ENCODE measurements at regions not wholly inside any gene's neighbourhood (a gene's known extent, or its start where the extent isn't known, plus 50 kb on each side); places are given as distances from the start of the nearest gene placed in this dataset.

DNA sequence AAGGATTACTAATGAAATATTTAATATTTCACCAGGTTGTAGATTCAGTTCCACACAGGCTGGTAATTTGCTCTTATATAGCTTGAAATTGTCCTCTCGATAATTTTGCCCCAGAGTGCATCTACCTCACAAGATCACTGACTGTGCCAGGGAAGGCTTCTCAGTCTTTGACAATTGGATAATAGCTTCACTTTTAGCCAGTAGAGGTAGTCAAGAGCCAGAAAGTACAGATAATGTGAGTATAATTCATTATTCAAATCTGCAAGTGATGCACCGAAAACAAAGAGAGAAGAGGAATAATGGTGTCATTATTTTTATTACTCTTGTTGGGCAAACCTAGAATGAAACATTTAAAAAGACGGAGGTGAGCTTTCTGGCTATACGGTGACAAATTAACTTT lies 292.8 kb downstream of the EN1 start:
- DNase-seq (no peak), ATAC-seq (no peak)
- intact Hi-C loops (cut with DNase I), result no loop called here
- Histone ChIP-seq H3K4me3 (no peak overlapping the region), H3K27me3 (peaks cover 0 to 13% (median 0%) of the 10 kb centered on the region in 9 donors), H3K36me3 (no peaks in the 10 kb centered on the region), H3K4me1 (no peaks in the 10 kb centered on the region), H3K9me3 (no peaks in the 10 kb centered on the region), H3K27ac (no peak overlapping the region)
- TF ChIP-seq, protein P1, sequence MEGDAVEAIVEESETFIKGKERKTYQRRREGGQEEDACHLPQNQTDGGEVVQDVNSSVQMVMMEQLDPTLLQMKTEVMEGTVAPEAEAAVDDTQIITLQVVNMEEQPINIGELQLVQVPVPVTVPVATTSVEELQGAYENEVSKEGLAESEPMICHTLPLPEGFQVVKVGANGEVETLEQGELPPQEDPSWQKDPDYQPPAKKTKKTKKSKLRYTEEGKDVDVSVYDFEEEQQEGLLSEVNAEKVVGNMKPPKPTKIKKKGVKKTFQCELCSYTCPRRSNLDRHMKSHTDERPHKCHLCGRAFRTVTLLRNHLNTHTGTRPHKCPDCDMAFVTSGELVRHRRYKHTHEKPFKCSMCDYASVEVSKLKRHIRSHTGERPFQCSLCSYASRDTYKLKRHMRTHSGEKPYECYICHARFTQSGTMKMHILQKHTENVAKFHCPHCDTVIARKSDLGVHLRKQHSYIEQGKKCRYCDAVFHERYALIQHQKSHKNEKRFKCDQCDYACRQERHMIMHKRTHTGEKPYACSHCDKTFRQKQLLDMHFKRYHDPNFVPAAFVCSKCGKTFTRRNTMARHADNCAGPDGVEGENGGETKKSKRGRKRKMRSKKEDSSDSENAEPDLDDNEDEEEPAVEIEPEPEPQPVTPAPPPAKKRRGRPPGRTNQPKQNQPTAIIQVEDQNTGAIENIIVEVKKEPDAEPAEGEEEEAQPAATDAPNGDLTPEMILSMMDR (IDR thresholded peaks at IDR 0.05), result no peak
- TF ChIP-seq POLR2A (IDR thresholded peaks at IDR 0.05), result no peak
- 87 to 89% (median 89%) methylated on average over 4 of the region's 4 CpGs for WGBS, 4 donors

DNA sequence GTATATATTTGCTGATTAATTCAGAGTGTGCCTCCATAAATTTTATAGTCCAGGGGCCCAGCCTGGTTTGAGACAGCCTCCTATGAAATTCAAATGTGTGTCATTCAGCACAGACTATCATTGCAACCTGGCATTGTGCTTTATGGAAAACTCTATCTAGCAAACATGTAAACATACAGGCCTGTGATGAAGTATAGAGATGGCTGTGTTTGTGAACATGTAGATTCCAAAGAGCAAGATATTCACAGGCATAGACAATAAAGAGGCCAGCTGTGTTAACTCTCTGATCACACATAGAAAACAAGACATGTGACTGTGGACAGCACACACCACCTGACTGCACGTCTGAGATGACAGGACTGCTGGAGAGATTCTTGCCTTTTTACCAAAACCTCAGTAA lies 297.9 kb downstream of the EN1 start:
- Histone ChIP-seq H3K27ac (no peak overlapping the region), H3K36me3 (no peaks in the 10 kb centered on the region), H3K27me3 (peaks cover 0 to 11% (median 0%) of the 10 kb centered on the region in 9 donors), H3K4me1 (no peaks in the 10 kb centered on the region), H3K9me3 (no peaks in the 10 kb centered on the region), H3K4me3 (no peak overlapping the region)
- no peak for DNase-seq
- 55 to 60% (median 58%) methylated on average over 1 of the region's 1 CpG for WGBS, 4 donors
- no peak for ATAC-seq
- TF ChIP-seq POLR2A (IDR thresholded peaks at IDR 0.05), result no peak
- TF ChIP-seq, protein P1 (IDR thresholded peaks at IDR 0.05), result no peak
- intact Hi-C loops (cut with DNase I), result no loop called here

DNA sequence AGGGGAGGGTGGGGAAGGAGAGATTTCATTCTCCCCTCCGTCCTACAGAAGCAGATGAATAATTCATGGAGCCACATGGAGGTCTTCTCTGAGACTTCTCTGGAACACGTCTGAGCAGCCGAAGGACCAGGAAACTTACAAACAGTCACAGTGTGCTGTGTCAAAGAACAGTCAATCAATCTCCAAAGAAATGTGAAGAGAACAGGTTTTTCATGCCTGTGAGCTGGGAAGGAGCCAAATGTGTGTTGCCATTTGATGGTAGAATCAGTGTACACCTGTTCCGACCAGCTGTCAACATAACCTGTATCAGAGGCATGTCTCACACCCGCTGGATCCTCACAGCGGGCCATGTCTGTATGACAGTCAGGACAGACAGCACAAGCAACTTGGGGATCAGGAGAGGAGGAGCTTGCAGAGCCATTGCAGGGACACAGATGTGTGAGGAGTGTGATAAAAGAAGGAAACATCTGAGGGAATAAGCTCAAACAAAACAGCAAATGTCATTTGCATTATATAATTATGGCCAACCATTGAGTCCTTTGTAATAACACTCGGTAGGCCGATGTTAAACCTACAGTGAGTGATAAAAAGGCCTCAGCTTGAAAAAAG lies 298.5 kb downstream of the EN1 start:
- Histone ChIP-seq H3K9me3 (no peaks in the 10 kb centered on the region), H3K4me3 (no peak overlapping the region), H3K4me1 (no peaks in the 10 kb centered on the region), H3K27me3 (peaks cover 0 to 11% (median 0%) of the 10 kb centered on the region in 9 donors), H3K27ac (no peak overlapping the region), H3K36me3 (no peaks in the 10 kb centered on the region)
- DNase-seq (no peak), ATAC-seq (no peak)
- intact Hi-C loops (cut with DNase I), result no loop called here
- 66 to 72% (median 68%) methylated on average over 8 of the region's 8 CpGs for WGBS, 4 donors
- TF ChIP-seq, protein P1 (IDR thresholded peaks at IDR 0.05), result no peak
- TF ChIP-seq POLR2A (IDR thresholded peaks at IDR 0.05), result no peak

DNA sequence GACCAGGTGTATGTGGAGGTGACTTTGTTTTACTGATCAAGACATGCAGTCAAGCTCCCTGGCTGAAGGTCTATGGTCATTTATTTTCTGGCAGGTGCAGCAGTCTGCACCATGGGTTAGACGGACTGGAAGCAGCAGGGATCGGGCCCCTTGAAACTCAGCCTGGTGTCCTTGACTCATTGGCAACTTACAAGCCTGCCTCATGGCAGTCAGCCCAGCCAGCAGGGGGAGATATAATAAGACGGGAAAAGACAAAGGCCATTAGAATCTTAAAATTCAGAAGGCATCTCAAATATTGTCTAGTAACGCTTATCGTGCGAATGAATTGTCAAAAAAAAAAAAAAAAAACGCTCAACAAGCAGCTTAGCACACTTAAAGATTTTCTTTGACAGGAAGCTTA lies 308.2 kb downstream of the EN1 start:
- no peaks in the 10 kb centered on the region for H3K4me1 ChIP-seq
- intact Hi-C loops (cut with DNase I), result no loop called here
- WGBS, 4 donors, result 45 to 56% (median 47%) methylated on average over 7 of the region's 7 CpGs
- H3K27me3 ChIP-seq, result peaks cover 0 to 3% (median 0%) of the 10 kb centered on the region in 9 donors
- DNase-seq (no peak), ATAC-seq (no peak)
- no peaks in the 10 kb centered on the region for H3K9me3 ChIP-seq
- H3K4me3 ChIP-seq, result no peak overlapping the region
- TF ChIP-seq, protein P1 (IDR thresholded peaks at IDR 0.05), result peak in 4 of 12 donors; percentile 14 to 41 (median 28)
- no peak for TF ChIP-seq POLR2A (IDR thresholded peaks at IDR 0.05)
- H3K36me3 ChIP-seq, result no peaks in the 10 kb centered on the region
- no peak overlapping the region for H3K27ac ChIP-seq
